ENCODE measurements at regions not wholly inside any gene's neighbourhood (a gene's known extent, or its start where the extent isn't known, plus 50 kb on each side); places are given as distances from the start of the nearest gene placed in this dataset.
"Not testable (repeated sequence)": the region's sequence is repeated elsewhere in the genome, so short reads cannot be mapped to it uniquely, and the experiment has no call there.

GRCh38 chr5:163345216-163345615 lies 92.2 kb upstream of the CCNG1 start:
- no peak for FAIRE-seq

DNA sequence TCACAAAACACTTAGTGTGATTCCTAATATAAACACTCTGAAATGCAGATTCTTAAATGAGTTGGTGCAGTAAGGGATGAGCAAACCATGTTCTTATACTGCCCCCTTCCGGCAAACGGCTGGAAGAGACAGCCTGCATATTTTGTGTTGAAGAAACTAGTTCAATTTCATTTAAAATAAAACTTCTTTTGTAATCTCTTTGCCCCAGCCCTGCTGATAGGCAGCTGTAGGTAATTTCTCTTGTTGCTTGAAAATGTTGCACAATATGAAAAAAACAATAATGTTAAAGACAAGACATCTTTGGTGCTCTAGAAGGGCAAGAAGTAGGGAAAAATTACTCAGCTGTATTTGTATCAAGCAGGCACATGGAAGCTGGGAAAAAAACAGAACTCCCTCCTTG lies 89.7 kb upstream of the CCNG1 start:
- no peak for FAIRE-seq

More at GRCh38 chr5:163345216-163345615, 92.2 kb upstream of the CCNG1 start:
- no peak for DNase-seq (ENCODE audit: low spot score)

DNA sequence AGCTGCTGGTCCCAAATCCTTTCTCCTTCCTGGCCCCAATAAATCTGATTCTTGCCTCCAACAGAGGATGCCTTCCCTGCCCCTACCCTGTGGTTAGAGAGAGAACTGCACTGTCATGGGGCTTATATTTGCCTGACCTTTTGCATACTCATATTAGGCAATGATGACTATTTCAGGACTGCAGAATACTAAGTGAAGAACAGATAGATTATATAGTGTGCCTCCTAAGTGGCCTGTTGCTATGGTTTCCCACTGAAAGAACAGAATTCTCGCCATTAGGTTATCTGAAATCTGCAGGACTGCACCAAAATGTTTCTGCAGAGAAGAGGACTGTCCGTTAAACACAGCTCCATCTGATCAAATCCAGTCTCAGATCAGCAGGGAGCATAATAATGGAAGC lies 87.3 kb upstream of the CCNG1 start:
- no peak for FAIRE-seq
- peak; percentile 11 for DNase-seq (ENCODE audit: low spot score)

More for the DNA sequence above, 89.7 kb upstream of the CCNG1 start:
- DNase-seq (ENCODE audit: low spot score): peak; percentile 59

DNA sequence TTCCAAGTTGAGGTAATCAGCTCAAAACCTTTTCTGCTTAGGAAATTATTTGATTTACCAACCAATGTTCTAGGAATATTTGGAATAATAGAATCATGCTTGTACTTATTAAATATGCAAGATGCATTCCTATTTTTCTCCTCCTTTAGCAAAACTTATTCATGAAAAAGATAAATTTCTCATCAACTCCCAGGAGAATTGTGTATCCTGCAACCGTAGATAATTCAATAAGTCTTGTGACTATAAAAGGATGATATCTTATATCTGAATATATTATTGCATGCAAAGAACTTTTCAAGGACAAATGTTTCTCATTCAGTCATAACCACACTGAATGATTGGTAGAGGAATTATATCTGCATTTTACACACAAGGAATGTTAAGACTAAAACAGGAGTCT lies 84.9 kb upstream of the CCNG1 start:
- FAIRE-seq: no peak

GRCh38 chr5:163355811-163356210 lies 81.6 kb upstream of the CCNG1 start:
- DNase-seq (ENCODE audit: low spot score); FAIRE-seq: not testable (repeated sequence)

More for the DNA sequence above, 84.9 kb upstream of the CCNG1 start:
- no peak for DNase-seq (ENCODE audit: low spot score)

- DNase-seq (ENCODE audit: low spot score) (no peak), FAIRE-seq (no peak)
Observed at GRCh38 chr5:163357636-163358035, 79.8 kb upstream of the CCNG1 start.

GRCh38 chr5:163360656-163361055 lies 76.7 kb upstream of the CCNG1 start:
- DNase-seq (ENCODE audit: low spot score) (no peak), FAIRE-seq (no peak)

DNA sequence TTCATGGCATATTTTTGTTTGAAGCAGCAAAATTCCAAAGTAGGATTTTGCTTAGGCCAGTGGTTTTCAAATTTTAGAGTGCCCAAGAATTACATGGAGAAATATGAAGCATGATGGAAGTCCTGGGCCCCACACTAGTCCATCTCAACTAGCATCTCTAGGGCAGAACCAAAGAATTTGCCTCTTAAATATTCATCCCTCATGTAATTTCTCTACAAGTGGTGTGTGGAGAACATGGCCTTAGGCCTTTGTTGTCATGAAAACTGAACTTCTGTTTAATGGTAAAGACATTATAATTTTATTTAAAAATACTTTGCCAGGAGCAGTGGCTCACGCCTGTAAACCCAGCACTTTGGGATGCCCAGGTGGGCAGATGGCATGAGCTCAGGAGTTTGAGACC lies 75.9 kb upstream of the CCNG1 start:
- no peak for DNase-seq (ENCODE audit: low spot score)
- FAIRE-seq: no peak

DNA sequence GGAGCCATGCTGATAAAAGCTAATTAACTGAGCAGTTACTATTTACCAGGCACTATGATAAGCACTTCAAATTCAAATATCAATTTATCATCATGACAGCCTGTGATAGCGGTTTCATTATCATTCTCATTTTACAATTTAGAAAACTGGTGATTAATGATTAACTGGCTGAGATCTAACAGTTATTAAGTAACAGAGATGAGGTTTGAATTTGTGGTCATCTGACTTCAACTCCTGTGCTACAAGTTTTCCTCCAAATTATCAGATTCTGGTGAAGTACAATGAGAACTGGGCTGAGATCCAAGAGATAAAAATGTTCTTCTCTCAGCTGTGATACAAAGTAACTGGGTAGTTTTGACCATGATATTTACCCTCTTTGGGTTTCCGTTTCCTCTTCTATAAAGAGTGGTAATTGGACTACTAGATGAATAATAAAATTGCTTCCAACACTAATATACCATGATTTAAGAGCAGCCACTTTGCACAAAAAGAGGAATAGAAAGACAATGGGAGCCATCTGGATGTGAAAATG lies 74.5 kb upstream of the CCNG1 start:
- FAIRE-seq (no peak), DNase-seq (ENCODE audit: low spot score) (no peak)

- DNase-seq (ENCODE audit: low spot score): no peak
- FAIRE-seq: no peak
Observed at GRCh38 chr5:163363389-163363788, 74.0 kb upstream of the CCNG1 start.

- FAIRE-seq (no peak), DNase-seq (ENCODE audit: low spot score) (no peak)
Observed at GRCh38 chr5:163366757-163367156, 70.6 kb upstream of the CCNG1 start.

GRCh38 chr5:163369776-163370385 lies 67.5 kb upstream of the CCNG1 start:
- FAIRE-seq: no peak
- no peak for DNase-seq (ENCODE audit: low spot score)

DNA sequence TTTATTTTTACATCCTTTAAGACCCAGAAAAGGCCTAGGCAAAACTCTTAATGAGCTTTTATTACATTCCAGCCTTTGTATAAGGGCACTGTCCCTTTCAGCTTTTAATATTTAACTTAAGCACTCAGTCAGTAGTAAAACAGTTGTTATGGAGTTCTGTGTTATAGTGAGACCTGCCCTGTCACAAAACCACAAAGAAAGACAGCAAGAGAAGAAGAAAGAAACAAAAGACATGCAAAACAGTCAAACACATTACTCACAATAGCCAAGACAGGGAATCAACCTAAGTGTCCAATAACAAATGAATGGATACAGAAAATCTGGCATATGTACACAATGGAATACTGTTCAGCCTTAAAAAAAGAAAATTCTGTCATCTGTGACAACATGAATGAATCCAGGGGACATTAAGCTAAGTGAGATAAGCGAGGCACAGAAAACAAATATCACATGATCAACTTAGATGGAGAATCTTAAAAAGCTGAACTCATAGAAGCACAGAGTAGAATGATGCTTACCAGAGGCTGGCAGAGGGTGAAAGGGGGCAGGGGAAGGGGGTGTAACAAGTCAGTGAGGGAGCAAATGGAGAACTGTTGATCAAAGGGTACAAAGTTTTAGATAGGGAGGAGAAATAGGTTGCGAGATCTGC lies 63.8 kb upstream of the CCNG1 start:
- no peak for FAIRE-seq
- DNase-seq (ENCODE audit: low spot score): no peak

GRCh38 chr5:163377982-163378381 lies 59.4 kb upstream of the CCNG1 start:
- FAIRE-seq (no peak), DNase-seq (ENCODE audit: low spot score) (no peak)

DNA sequence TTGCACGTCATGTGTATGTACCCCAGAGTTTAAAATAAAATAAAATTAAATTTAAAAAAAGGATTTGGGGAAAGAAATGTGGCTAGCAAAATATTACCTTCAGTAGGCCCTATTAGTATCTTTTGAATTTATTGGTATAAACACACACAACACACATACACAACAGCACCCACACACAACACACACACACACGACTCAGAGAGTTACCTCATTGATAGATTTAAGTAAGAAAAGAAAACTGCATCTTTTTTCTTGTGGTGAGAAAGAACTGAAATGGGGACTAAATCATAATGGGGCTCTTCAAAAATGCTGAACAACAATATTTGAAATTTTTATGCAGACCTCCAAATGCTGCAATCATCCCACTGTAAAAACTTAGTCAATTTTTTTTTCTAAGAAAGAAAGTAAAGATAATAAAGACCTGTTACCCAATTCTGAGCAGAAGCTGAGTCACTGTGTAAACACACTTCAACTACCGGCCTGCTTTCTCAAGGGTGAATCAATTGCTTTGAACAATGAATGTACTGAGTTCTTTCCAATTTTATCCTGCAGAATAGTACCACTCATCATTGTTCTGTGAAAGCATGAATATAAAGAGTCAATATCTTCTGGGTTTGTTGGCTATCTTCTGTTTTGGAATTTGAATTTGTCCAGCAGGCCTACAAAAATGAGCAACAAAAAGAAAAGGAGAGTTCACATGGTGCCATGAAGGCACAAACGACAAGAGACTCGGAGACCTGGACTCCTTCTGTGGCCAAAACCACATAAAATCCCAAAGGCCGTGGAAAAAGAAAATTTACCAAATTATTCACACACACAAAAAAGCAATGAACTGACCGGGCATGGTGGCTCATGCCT lies 57.9 kb upstream of the CCNG1 start:
- no peak for FAIRE-seq
- DNase-seq (ENCODE audit: low spot score): peak; percentile 60

GRCh38 chr5:163381832-163382231 lies 55.6 kb upstream of the CCNG1 start:
- DNase-seq (ENCODE audit: low spot score) (no peak), FAIRE-seq (no peak)

- DNase-seq (ENCODE audit: low spot score): no peak
- no peak for FAIRE-seq
Observed at GRCh38 chr5:163383754-163384153, 53.6 kb upstream of the CCNG1 start.

GRCh38 chr5:163384669-163385068 lies 52.7 kb upstream of the CCNG1 start:
- DNase-seq (ENCODE audit: low spot score) (no peak), FAIRE-seq (no peak)

DNA sequence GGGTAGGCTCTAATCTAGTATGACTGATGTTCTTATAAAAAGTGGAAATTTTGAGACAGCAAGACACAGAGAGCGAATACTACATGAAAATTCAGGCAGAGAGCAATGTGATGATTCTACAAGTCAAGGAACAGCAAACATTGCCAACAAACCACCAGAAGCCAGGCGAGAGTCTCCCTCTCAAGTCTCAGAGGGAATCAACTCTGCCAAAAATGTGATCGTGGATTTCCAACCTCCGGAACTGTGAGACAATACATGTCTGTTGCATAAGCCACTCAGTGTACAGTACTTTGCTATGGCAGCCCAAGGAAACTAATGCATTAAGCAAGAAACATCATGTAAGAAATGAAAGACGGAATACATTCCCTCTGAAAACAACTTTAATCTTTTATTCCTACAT lies 52.1 kb upstream of the CCNG1 start:
- FAIRE-seq (no peak), DNase-seq (ENCODE audit: low spot score) (no peak)

DNA sequence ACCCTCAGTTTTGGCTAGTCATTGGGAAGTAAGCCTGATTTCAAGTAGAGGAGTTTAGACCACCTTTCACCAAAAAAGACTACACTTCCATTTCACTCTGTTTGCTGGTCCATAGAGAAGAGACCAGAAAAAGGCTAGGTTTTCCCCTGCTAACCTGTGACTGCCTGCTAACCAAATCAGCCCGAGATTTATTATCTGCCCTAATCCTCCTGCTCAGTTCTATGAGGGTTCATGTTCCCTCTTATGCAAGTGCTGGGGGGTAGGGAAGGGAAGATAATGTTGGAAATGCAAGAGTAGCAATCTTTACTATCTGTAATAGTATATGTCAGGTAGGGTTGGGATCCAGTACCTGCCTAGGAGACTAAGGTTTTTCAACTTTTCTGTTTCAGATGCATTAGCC lies 51.6 kb upstream of the CCNG1 start:
- no peak for DNase-seq (ENCODE audit: low spot score)
- no peak for FAIRE-seq

GRCh38 chr5:163386352-163386751 lies 51.0 kb upstream of the CCNG1 start:
- no peak for DNase-seq (ENCODE audit: low spot score)
- FAIRE-seq: no peak
